Right atrium auricular region (tissue), 2 donors: ENCODE measurements at regions not wholly inside any gene's neighbourhood (a gene's known extent, or its start where the extent isn't known, plus 50 kb on each side); places are given as distances from the start of the nearest gene placed in this dataset.

Experiments used
- DNase-seq: peaks from one replicate; pipeline ENCODE4 v3.0.0-alpha.2; 2019; ENCODE audit warnings: low spot score
- H3K27ac ChIP-seq, 2 donors: fragments of 200-600 bp; sonication (generic); 1 replicate in 1 of 2; 2 replicates in 1 of 2; pipeline ENCODE4 v1.5.1; 2016 to 2019
- H3K27me3 ChIP-seq, 2 donors: fragments of 200-600 bp; sonication (generic); one replicate each; pipeline versions ENCODE4 v1.5.1 to v1.6.0; 2017 to 2019
- H3K36me3 ChIP-seq: fragments of 200-600 bp; sonication (generic); one replicate; pipeline ENCODE4 v1.5.1; 2016
- H3K4me1 ChIP-seq, 2 donors: fragments of 200-600 bp; sonication (generic); one replicate each; pipeline versions ENCODE4 v1.5.1 to v1.6.0; 2017 to 2019
- H3K4me3 ChIP-seq, 2 donors: fragments of 200-600 bp; sonication (generic); 1 replicate in 1 of 2; 2 replicates in 1 of 2; pipeline ENCODE4 v1.5.1; 2017 to 2019; ENCODE audit warnings: mild to moderate bottlenecking in 1 of 2, moderate library complexity in 1 of 2
- H3K9me3 ChIP-seq, 2 donors: fragments of 200-600 bp; sonication (generic); one replicate each; pipeline ENCODE4 v1.5.1; 2019
- CTCF ChIP-seq, 2 donors: fragments of 200-600 bp; sonication (generic); IDR thresholded peaks; one replicate each; pipeline ENCODE4 v1.5.1; 2019; ENCODE audit warnings: antibody characterized with exemption in 2 of 2

- H3K9me3 ChIP-seq, result no peaks in the 10 kb centered on the region
- H3K27ac ChIP-seq, result no peak overlapping the region
- H3K4me1 ChIP-seq, result no peaks in the 10 kb centered on the region
- DNase-seq, result no peak
- no peak for TF ChIP-seq CTCF (IDR thresholded peaks at IDR 0.05)
- H3K27me3 ChIP-seq, result no peaks in the 10 kb centered on the region
- no peaks in the 10 kb centered on the region for H3K36me3 ChIP-seq
- no peak overlapping the region for H3K4me3 ChIP-seq
These were observed 108.0 kb upstream of the TANK start for GRCh38 chr2:161052214-161052613.

GRCh38 chr2:161055289-161055688 is 104.9 kb upstream of the TANK start:
- Histone ChIP-seq H3K4me1 (no peaks in the 10 kb centered on the region), H3K27ac (no peak overlapping the region), H3K36me3 (no peaks in the 10 kb centered on the region), H3K9me3 (no peaks in the 10 kb centered on the region), H3K4me3 (no peak overlapping the region), H3K27me3 (no peaks in the 10 kb centered on the region)
- TF ChIP-seq CTCF (IDR thresholded peaks at IDR 0.05), result no peak
- DNase-seq, result no peak

GRCh38 chr2:161059388-161059787 is 100.8 kb upstream of the TANK start:
- Histone ChIP-seq H3K27ac (no peak overlapping the region), H3K27me3 (no peaks in the 10 kb centered on the region), H3K36me3 (no peaks in the 10 kb centered on the region), H3K9me3 (no peaks in the 10 kb centered on the region), H3K4me1 (peaks cover 0 to 11% of the 10 kb centered on the region in 2 donors), H3K4me3 (no peak overlapping the region)
- no peak for TF ChIP-seq CTCF (IDR thresholded peaks at IDR 0.05)
- DNase-seq, result no peak

- peaks cover 0 to 11% of the 10 kb centered on the region in 2 donors for H3K4me1 ChIP-seq
- no peaks in the 10 kb centered on the region for H3K36me3 ChIP-seq
- H3K27ac ChIP-seq, result no peak overlapping the region
- no peaks in the 10 kb centered on the region for H3K9me3 ChIP-seq
- DNase-seq, result no peak
- TF ChIP-seq CTCF (IDR thresholded peaks at IDR 0.05), result no peak
- H3K4me3 ChIP-seq, result no peak overlapping the region
- no peaks in the 10 kb centered on the region for H3K27me3 ChIP-seq
These were observed 98.4 kb upstream of the TANK start for GRCh38 chr2:161061786-161062185.

GRCh38 chr2:161063157-161063945 is 96.9 kb upstream of the TANK start:
- Histone ChIP-seq H3K9me3 (no peaks in the 10 kb centered on the region), H3K27ac (no peak overlapping the region), H3K4me1 (peaks cover 0 to 11% of the 10 kb centered on the region in 2 donors), H3K27me3 (no peaks in the 10 kb centered on the region), H3K4me3 (no peak overlapping the region), H3K36me3 (no peaks in the 10 kb centered on the region)
- peak; percentile 88 for DNase-seq
- TF ChIP-seq CTCF (IDR thresholded peaks at IDR 0.05), result peak; percentile 86 to 93

GRCh38 chr2:161063946-161064306 is 96.3 kb upstream of the TANK start:
- Histone ChIP-seq H3K36me3 (no peaks in the 10 kb centered on the region), H3K27me3 (no peaks in the 10 kb centered on the region), H3K9me3 (no peaks in the 10 kb centered on the region), H3K4me3 (no peak overlapping the region), H3K27ac (no peak overlapping the region), H3K4me1 (peaks cover 2 to 11% of the 10 kb centered on the region in 2 donors)
- no peak for DNase-seq
- peak in 1 of 2 donors; percentile 25 for TF ChIP-seq CTCF (IDR thresholded peaks at IDR 0.05)
